Suprapubic skin (tissue), 4 donors: ENCODE measurements at regions not wholly inside any gene's neighbourhood (a gene's known extent, or its start where the extent isn't known, plus 50 kb on each side); places are given as distances from the start of the nearest gene placed in this dataset.

ENCODE experiments used
- DNase-seq, 2 donors: peaks; one replicate each; pipeline ENCODE4 v3.0.0-alpha.2; 2019; ENCODE audit warnings: low spot score in 2 of 2
- H3K27ac ChIP-seq: fragments of 200-600 bp; sonication (generic); one replicate; pipeline ENCODE4 v1.5.1; 2019
- H3K27me3 ChIP-seq: fragments of 200-600 bp; sonication (generic); one replicate; pipeline ENCODE4 v1.5.1; 2019
- H3K36me3 ChIP-seq: fragments of 200-600 bp; sonication (generic); one replicate; pipeline ENCODE4 v1.5.1; 2019
- H3K4me1 ChIP-seq: fragments of 200-600 bp; sonication (generic); one replicate; pipeline ENCODE4 v1.5.1; 2019
- H3K4me3 ChIP-seq: fragments of 200-600 bp; sonication (generic); one replicate; pipeline ENCODE4 v1.5.1; 2019; ENCODE audit warnings: mild to moderate bottlenecking
- H3K9me3 ChIP-seq: fragments of 200-600 bp; sonication (generic); one replicate; pipeline ENCODE4 v1.5.1; 2019
- EP300 ChIP-seq: sonication (generic); formaldehyde crosslinking; IDR thresholded peaks from one replicate; pipeline ENCODE4 v1.6.1; 2017; ENCODE audit warnings: antibody characterized with exemption
- POLR2A ChIP-seq, 2 donors: fragments of 450-650 bp; IDR thresholded peaks; one replicate each; pipeline ENCODE4 v1.6.1; 2017; ENCODE audit warnings: antibody characterized with exemption in 2 of 2, mild to moderate bottlenecking in 2 of 2, moderate library complexity in 2 of 2
- POLR2AphosphoS5 ChIP-seq, 3 donors: sonication (generic); formaldehyde crosslinking; IDR thresholded peaks; one replicate each; pipeline ENCODE4 v1.6.1; 2017; ENCODE audit warnings: antibody characterized with exemption in 3 of 3
- WGBS: methylation state at CpG from one replicate; pipeline ENCODE4 v1.1.5; 2018; 5-methylcytosine and 5-hydroxymethylcytosine counted together
- TF ChIP-seq, protein P1 (sequence below), 2 donors: fragments of 200-600 bp in 1 of 2; fragments of 450-650 bp in 1 of 2; sonication (generic) in 1 of 2; IDR thresholded peaks; one replicate each; pipeline ENCODE4 v1.5.1; 2016 to 2019; ENCODE audit warnings: antibody characterized with exemption in 2 of 2, mild to moderate bottlenecking in 1 of 2, moderate library complexity in 1 of 2

DNA sequence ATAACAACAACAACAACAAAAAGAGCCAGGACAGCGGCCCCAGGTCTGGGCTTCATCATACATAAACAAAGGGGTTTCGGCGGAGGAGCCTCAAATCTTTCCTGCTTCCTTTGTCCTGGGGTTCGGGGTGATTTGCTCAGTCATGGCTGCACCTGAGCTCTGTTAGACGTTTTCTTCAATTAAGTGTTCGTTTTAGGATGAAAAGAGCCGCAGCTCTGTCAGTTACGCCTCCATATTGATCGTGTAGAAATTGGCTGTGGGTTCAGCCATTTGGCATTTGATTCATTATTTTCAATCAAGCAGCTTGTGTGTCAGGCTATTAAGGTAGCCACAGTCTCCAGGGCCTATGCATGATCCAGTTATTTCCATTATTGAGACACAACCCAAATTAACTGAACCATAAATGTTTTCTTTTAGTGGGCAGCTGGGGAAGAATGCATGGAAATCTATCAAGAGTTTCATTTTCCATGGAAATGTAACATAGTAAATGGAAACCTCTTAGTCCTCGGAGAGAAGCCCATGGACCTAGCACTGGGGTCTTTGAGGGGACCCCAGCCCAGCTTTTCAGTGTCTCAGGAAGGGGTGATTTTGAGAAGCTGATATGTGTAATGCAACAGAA, 370.0 kb upstream of the C1orf174 start:
- WGBS: 80% methylated on average over 10 of the region's 10 CpGs
- Histone ChIP-seq H3K27me3 (peaks cover 17% of the 10 kb centered on the region), H3K4me3 (no peak overlapping the region), H3K36me3 (no peaks in the 10 kb centered on the region), H3K4me1 (no peaks in the 10 kb centered on the region), H3K9me3 (peaks cover 3% of the 10 kb centered on the region), H3K27ac (no peak overlapping the region)
- TF ChIP-seq EP300: no peak
- no peak for TF ChIP-seq POLR2A (IDR thresholded peaks at IDR 0.05)
- TF ChIP-seq, protein P1, sequence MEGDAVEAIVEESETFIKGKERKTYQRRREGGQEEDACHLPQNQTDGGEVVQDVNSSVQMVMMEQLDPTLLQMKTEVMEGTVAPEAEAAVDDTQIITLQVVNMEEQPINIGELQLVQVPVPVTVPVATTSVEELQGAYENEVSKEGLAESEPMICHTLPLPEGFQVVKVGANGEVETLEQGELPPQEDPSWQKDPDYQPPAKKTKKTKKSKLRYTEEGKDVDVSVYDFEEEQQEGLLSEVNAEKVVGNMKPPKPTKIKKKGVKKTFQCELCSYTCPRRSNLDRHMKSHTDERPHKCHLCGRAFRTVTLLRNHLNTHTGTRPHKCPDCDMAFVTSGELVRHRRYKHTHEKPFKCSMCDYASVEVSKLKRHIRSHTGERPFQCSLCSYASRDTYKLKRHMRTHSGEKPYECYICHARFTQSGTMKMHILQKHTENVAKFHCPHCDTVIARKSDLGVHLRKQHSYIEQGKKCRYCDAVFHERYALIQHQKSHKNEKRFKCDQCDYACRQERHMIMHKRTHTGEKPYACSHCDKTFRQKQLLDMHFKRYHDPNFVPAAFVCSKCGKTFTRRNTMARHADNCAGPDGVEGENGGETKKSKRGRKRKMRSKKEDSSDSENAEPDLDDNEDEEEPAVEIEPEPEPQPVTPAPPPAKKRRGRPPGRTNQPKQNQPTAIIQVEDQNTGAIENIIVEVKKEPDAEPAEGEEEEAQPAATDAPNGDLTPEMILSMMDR (IDR thresholded peaks at IDR 0.05): no peak
- TF ChIP-seq POLR2AphosphoS5 (IDR thresholded peaks at IDR 0.05): no peak
- DNase-seq: no peak

- no peak for DNase-seq
- 79% methylated on average over 11 of the region's 13 CpGs for WGBS
- TF ChIP-seq, protein P1 (IDR thresholded peaks at IDR 0.05): no peak
- TF ChIP-seq EP300: no peak
- TF ChIP-seq POLR2AphosphoS5 (IDR thresholded peaks at IDR 0.05): no peak
- no peak for TF ChIP-seq POLR2A (IDR thresholded peaks at IDR 0.05)
- no peaks in the 10 kb centered on the region for H3K36me3 ChIP-seq
- no peak overlapping the region for H3K4me3 ChIP-seq
- H3K27me3 ChIP-seq: peaks cover 23% of the 10 kb centered on the region
- peaks cover 6% of the 10 kb centered on the region for H3K9me3 ChIP-seq
- H3K27ac ChIP-seq: no peak overlapping the region
- no peaks in the 10 kb centered on the region for H3K4me1 ChIP-seq
Measured at GRCh38 chr1:4270651-4271337, 370.7 kb upstream of the C1orf174 start.

GRCh38 chr1:4271338-4271998, 371.4 kb upstream of the C1orf174 start:
- DNase-seq: no peak
- H3K36me3 ChIP-seq: no peaks in the 10 kb centered on the region
- H3K4me3 ChIP-seq: no peak overlapping the region
- peaks cover 28% of the 10 kb centered on the region for H3K27me3 ChIP-seq
- H3K27ac ChIP-seq: no peak overlapping the region
- no peaks in the 10 kb centered on the region for H3K4me1 ChIP-seq
- peaks cover 6% of the 10 kb centered on the region for H3K9me3 ChIP-seq
- TF ChIP-seq, protein P1 (IDR thresholded peaks at IDR 0.05): no peak
- no peak for TF ChIP-seq EP300
- no peak for TF ChIP-seq POLR2AphosphoS5 (IDR thresholded peaks at IDR 0.05)
- TF ChIP-seq POLR2A (IDR thresholded peaks at IDR 0.05): no peak
- 67% methylated on average over 8 of the region's 8 CpGs for WGBS

GRCh38 chr1:4272568-4272967, 372.5 kb upstream of the C1orf174 start:
- no peak overlapping the region for H3K27ac ChIP-seq
- 69% methylated on average over 3 of the region's 3 CpGs for WGBS
- no peak overlapping the region for H3K4me3 ChIP-seq
- TF ChIP-seq EP300: no peak
- TF ChIP-seq POLR2A (IDR thresholded peaks at IDR 0.05): no peak
- TF ChIP-seq POLR2AphosphoS5 (IDR thresholded peaks at IDR 0.05): no peak
- TF ChIP-seq, protein P1 (IDR thresholded peaks at IDR 0.05): no peak
- H3K27me3 ChIP-seq: peaks cover 28% of the 10 kb centered on the region
- H3K4me1 ChIP-seq: no peaks in the 10 kb centered on the region
- no peak for DNase-seq
- H3K9me3 ChIP-seq: peaks cover 6% of the 10 kb centered on the region
- H3K36me3 ChIP-seq: no peaks in the 10 kb centered on the region

DNA sequence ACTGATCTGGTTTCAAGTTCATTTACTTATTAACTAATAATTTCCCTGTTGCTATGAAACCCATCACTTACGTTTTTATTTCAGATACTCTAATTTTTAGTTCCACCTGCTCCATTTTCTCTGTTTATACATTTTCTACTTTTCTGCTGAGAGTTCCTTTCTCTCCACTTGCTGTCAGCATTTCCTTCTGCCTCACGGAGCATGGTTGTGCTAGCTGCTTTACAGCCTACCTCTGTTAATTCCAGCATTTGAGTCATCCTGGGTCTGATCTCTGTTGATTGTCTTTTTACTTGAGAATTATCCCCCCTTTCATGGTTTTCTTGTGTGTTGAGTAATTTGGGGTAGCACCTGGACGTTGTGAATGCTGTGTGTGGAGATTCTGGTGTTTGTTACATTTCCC, 373.2 kb upstream of the C1orf174 start:
- Histone ChIP-seq H3K27ac (no peak overlapping the region), H3K4me3 (no peak overlapping the region), H3K27me3 (peaks cover 27% of the 10 kb centered on the region), H3K9me3 (peaks cover 9% of the 10 kb centered on the region), H3K4me1 (no peaks in the 10 kb centered on the region), H3K36me3 (no peaks in the 10 kb centered on the region)
- 57% methylated on average over 3 of the region's 3 CpGs for WGBS
- TF ChIP-seq, protein P1 (IDR thresholded peaks at IDR 0.05): no peak
- TF ChIP-seq EP300: no peak
- TF ChIP-seq POLR2A (IDR thresholded peaks at IDR 0.05): no peak
- no peak for TF ChIP-seq POLR2AphosphoS5 (IDR thresholded peaks at IDR 0.05)
- DNase-seq: no peak
